B cell (primary cell): ENCODE measurements at regions not wholly inside any gene's neighbourhood (a gene's known extent, or its start where the extent isn't known, plus 50 kb on each side); places are given as distances from the start of the nearest gene placed in this dataset.

ENCODE experiments used
- ATAC-seq: fragments of 200-7000 bp; cut with Tn5 transposase; one replicate; pipeline ENCODE4 v1.10.0; 2021; ENCODE audit warnings: low read depth, mild to moderate bottlenecking, moderate number of reproducible peaks, moderate library complexity
- CTCF ChIA-PET: fragments of 350-600 bp; sonication (Branson Sonifier 250); formaldehyde crosslinking; loops from one replicate; lab custom pipeline; 2021; ENCODE audit warnings: antibody characterized with exemption, inconsistent platforms; lab: Charles Lee
- POLR2A ChIA-PET: fragments of 350-600 bp; sonication (Branson Sonifier 250); formaldehyde crosslinking; loops from one replicate; lab custom pipeline; 2021; ENCODE audit warnings: antibody characterized with exemption; lab: Charles Lee
- DNase-seq: peaks from one replicate; pipeline ENCODE4 v3.0.0; 2013
- H2AFZ ChIP-seq: 2 replicates; pipeline ENCODE4 v1.6.1; 2012; ENCODE audit warnings: mild to moderate bottlenecking, low read depth, low read length; ENCODE audit not compliant: insufficient read depth, poor library complexity, severe bottlenecking
- H3K27ac ChIP-seq, 2 donors: 1 replicate in 1 of 2; 2 replicates in 1 of 2; pipeline ENCODE4 v1.5.1; 2012 to 2013; ENCODE audit warnings: low read length in 2 of 2, mild to moderate bottlenecking in 2 of 2, moderate library complexity in 1 of 2
- H3K27me3 ChIP-seq, 4 experiments: fragments of 200-600 bp in 1 of 4; sonication (generic) in 1 of 4; replicated peaks in 1 of 4; 1 replicate in 2 of 4; 2 replicates in 2 of 4; pipeline versions ENCODE4 v1.6.1 to v1.7.0; 2013 to 2016; ENCODE audit warnings: low read length in 3 of 4, mild to moderate bottlenecking in 2 of 4, mixed read lengths in 1 of 4, moderate library complexity in 1 of 4; ENCODE audit not compliant: insufficient read depth in 4 of 4, control insufficient read depth in 3 of 4; ENCODE audit errors: control extremely low read depth in 1 of 4
- H3K36me3 ChIP-seq, 2 experiments: replicated peaks in 1 of 2; 1 replicate in 1 of 2; 2 replicates in 1 of 2; pipeline versions ENCODE4 v1.6.1 to v1.7.1; 2013; ENCODE audit warnings: low read length in 1 of 2; ENCODE audit not compliant: insufficient read depth in 2 of 2, control insufficient read depth in 1 of 2; ENCODE audit errors: control extremely low read depth in 1 of 2, extremely low read depth in 1 of 2
- H3K4me1 ChIP-seq, 2 donors: fragments of 200-600 bp in 1 of 2; sonication (generic) in 1 of 2; 1 replicate in 1 of 2; 2 replicates in 1 of 2; pipeline versions ENCODE4 v1.5.1 to v1.6.1; 2013 to 2017; ENCODE audit warnings: low read length in 2 of 2; ENCODE audit not compliant: control insufficient read depth in 2 of 2, insufficient read depth in 2 of 2
- H3K4me2 ChIP-seq: replicated peaks from 2 replicates; pipeline ENCODE3; 2012; ENCODE audit warnings: mild to moderate bottlenecking, low read depth, low read length; ENCODE audit not compliant: poor library complexity, severe bottlenecking
- H3K4me3 ChIP-seq, 5 experiments: fragments of 200-600 bp in 1 of 5; sonication (generic) in 1 of 5; 1 replicate in 3 of 5; 2 replicates in 2 of 5; pipeline versions ENCODE4 v1.5.1 to v1.7.0; 2011 to 2016; ENCODE audit warnings: low read length in 4 of 5, mild to moderate bottlenecking in 4 of 5, low read depth in 2 of 5, control low read depth in 1 of 5, moderate library complexity in 1 of 5; ENCODE audit not compliant: insufficient read depth in 1 of 5; ENCODE audit errors: control extremely low read depth in 1 of 5, extremely low read depth in 1 of 5
- H3K79me2 ChIP-seq: fragments of 200-600 bp; sonication (generic); one replicate; pipeline ENCODE4 v1.6.0; 2016; ENCODE audit warnings: low read length; ENCODE audit not compliant: control insufficient read depth, insufficient read depth
- H3K9ac ChIP-seq: fragments of 200-600 bp; sonication (generic); 2 replicates; pipeline ENCODE4 v1.6.1; 2017; ENCODE audit warnings: mild to moderate bottlenecking, low read length, moderate library complexity
- H3K9me3 ChIP-seq, 3 donors: one replicate each; pipeline versions ENCODE4 v1.6.1 to v1.7.1; 2013; ENCODE audit warnings: low read length in 2 of 3; ENCODE audit not compliant: control insufficient read depth in 2 of 3, insufficient read depth in 1 of 3; ENCODE audit errors: control extremely low read depth in 1 of 3
- H4K20me1 ChIP-seq: 2 replicates; pipeline ENCODE4 v1.6.0; 2012; ENCODE audit warnings: mild to moderate bottlenecking, low read length; ENCODE audit not compliant: insufficient read depth, control insufficient read depth, poor library complexity, severe bottlenecking
- H3K27ac Mint-ChIP-seq: one replicate; pipeline ENCODE4 v1.8.0; 2021; ENCODE audit warnings: mixed read lengths
- H3K27me3 Mint-ChIP-seq: one replicate; pipeline ENCODE4 v1.8.0; 2021; ENCODE audit warnings: mixed read lengths
- H3K4me1 Mint-ChIP-seq: one replicate; pipeline ENCODE4 v1.8.0; 2021; ENCODE audit warnings: mixed read lengths
- H3K4me3 Mint-ChIP-seq: one replicate; pipeline ENCODE4 v1.8.0; 2021; ENCODE audit warnings: mixed read lengths
- H3K9me3 Mint-ChIP-seq: one replicate; pipeline ENCODE4 v1.8.0; 2022; ENCODE audit warnings: mixed read lengths; ENCODE audit not compliant: insufficient read depth
- CTCF ChIP-seq: fragments of 200-600 bp; IDR thresholded peaks from one replicate; pipeline ENCODE4 v1.8.0; 2022; ENCODE audit warnings: antibody characterized with exemption, mild to moderate bottlenecking
- EZH2 ChIP-seq: IDR thresholded peaks from 2 replicates; pipeline ENCODE4 v1.6.1; 2012; ENCODE audit warnings: borderline replicate concordance, low read depth, mild to moderate bottlenecking, moderate library complexity, low read length; ENCODE audit not compliant: insufficient read depth, poor library complexity, severe bottlenecking
- WGBS: methylation state at CpG from one replicate; pipeline ENCODE4 v1.1.5; 2013; ENCODE audit warnings: missing lambda C conversion rate; ENCODE audit not compliant: insufficient coverage; 5-methylcytosine and 5-hydroxymethylcytosine counted together
- intact Hi-C: fragments of 100-400 bp; cut with micrococcal nuclease; formaldehyde crosslinking; loops from one replicate; pipeline ENCODE4 v1.10.0; 2022

- Mint-ChIP-seq H3K4me3 (no peak overlapping the region), H3K4me1 (no peaks in the 10 kb centered on the region), H3K27ac (no peak overlapping the region), H3K9me3 (no peaks in the 10 kb centered on the region), H3K27me3 (no peaks in the 10 kb centered on the region)
- ChIA-PET CTCF (no interaction called here), POLR2A (no interaction called here)
- WGBS, result no CpG with 5 or more reads among the region's 1 CpG
- H3K4me3 ChIP-seq, result no peak overlapping the region
- no peaks in the 10 kb centered on the region for H3K9me3 ChIP-seq
- DNase-seq (no peak), ATAC-seq (no peak)
- intact Hi-C loops, result loop anchor here (5.0 kb wide), 1 partner anchor 1303 kb away; no protein-coding TSS in a partner anchor
- no peak overlapping the region for H3K9ac ChIP-seq
- no peaks in the 10 kb centered on the region for H4K20me1 ChIP-seq
- no peak overlapping the region for H3K27ac ChIP-seq
- H3K4me2 ChIP-seq, result no peak overlapping the region
- no peak for TF ChIP-seq CTCF
- TF ChIP-seq EZH2, result no peak
- no peaks in the 10 kb centered on the region for H3K4me1 ChIP-seq
- H3K27me3 ChIP-seq, result peaks cover 0 to 3% (median 0%) of the 10 kb centered on the region in 4 experiments
- no peaks in the 10 kb centered on the region for H3K79me2 ChIP-seq
- H2AFZ ChIP-seq, result no peak overlapping the region
- H3K36me3 ChIP-seq, result no peaks in the 10 kb centered on the region
Measured at GRCh38 chrX:131634900-131635299, 91.0 kb downstream of the OR13H1 start.

GRCh38 chrX:131646106-131646505 is 102.2 kb downstream of the OR13H1 start:
- H3K27ac Mint-ChIP-seq, result no peak overlapping the region
- Histone ChIP-seq H3K79me2 (no peaks in the 10 kb centered on the region), H3K36me3 (no peaks in the 10 kb centered on the region), H3K27me3 (no peaks in the 10 kb centered on the region), H3K27ac (no peak overlapping the region), H3K9ac (no peak overlapping the region), H3K9me3 (no peaks in the 10 kb centered on the region), H4K20me1 (no peaks in the 10 kb centered on the region), H3K4me1 (no peaks in the 10 kb centered on the region), H3K4me3 (no peak overlapping the region), H2AFZ (no peak overlapping the region), H3K4me2 (no peak overlapping the region)
- ATAC-seq (no peak), DNase-seq (no peak)
- H3K4me3 Mint-ChIP-seq, result no peak overlapping the region
- ChIA-PET POLR2A (no interaction called here), CTCF (no interaction called here)
- TF ChIP-seq EZH2, result no peak
- TF ChIP-seq CTCF, result no peak
- H3K27me3 Mint-ChIP-seq, result peaks cover 5% of the 10 kb centered on the region
- no CpG with 5 or more reads among the region's 1 CpG for WGBS
- no peaks in the 10 kb centered on the region for H3K4me1 Mint-ChIP-seq
- intact Hi-C loops, result no loop called here
- no peaks in the 10 kb centered on the region for H3K9me3 Mint-ChIP-seq
